HT-29 (cell line): ENCODE measurements at regions not wholly inside any gene's neighbourhood (a gene's known extent, or its start where the extent isn't known, plus 50 kb on each side); places are given as distances from the start of the nearest gene placed in this dataset.
A peak's percentile ranks its signal among the peaks of the same experiment; 100 is the strongest.
"Not testable (repeated sequence)": the region's sequence is repeated elsewhere in the genome, so short reads cannot be mapped to it uniquely, and the experiment has no call there.

Experiments used
- DNase-seq: peaks from one replicate; pipeline ENCODE4 v3.0.0-alpha.2; 2015; ENCODE audit warnings: low spot score

- DNase-seq: no peak
Observed at GRCh38 chr3:167001374-167001773, 378.7 kb downstream of the ZBBX start.

- no peak for DNase-seq
Observed at GRCh38 chr3:166993015-166993630, 387.0 kb downstream of the ZBBX start.

- no peak for DNase-seq
Observed at GRCh38 chr3:166986000-166986399, 394.1 kb downstream of the ZBBX start.

GRCh38 chr3:166975796-166976195 lies 404.3 kb downstream of the ZBBX start:
- DNase-seq: not testable (repeated sequence)

- not testable (repeated sequence) for DNase-seq
Observed at GRCh38 chr3:166967714-166968113, 412.4 kb downstream of the ZBBX start.

GRCh38 chr3:166962911-166963310 lies 417.2 kb downstream of the ZBBX start:
- DNase-seq: no peak

- DNase-seq: no peak
Observed at GRCh38 chr3:166957121-166957520, 423.0 kb downstream of the ZBBX start.

- DNase-seq: no peak
Observed at GRCh38 chr3:166955201-166955939, 424.7 kb downstream of the ZBBX start.

GRCh38 chr3:166934879-166935278 lies 445.2 kb downstream of the ZBBX start:
- DNase-seq: no peak

- no peak for DNase-seq
Observed at GRCh38 chr3:166917437-166917836, 462.7 kb downstream of the ZBBX start.

- DNase-seq: peak; percentile 24
Observed at GRCh38 chr3:166902374-166902773, 477.7 kb downstream of the ZBBX start.

- DNase-seq: peak; percentile 81
Observed at GRCh38 chr3:166900866-166901577, 479.1 kb downstream of the ZBBX start.

- DNase-seq: no peak
Observed at GRCh38 chr3:166897811-166898210, 482.3 kb downstream of the ZBBX start.

GRCh38 chr3:166889241-166889640 lies 490.9 kb downstream of the ZBBX start:
- no peak for DNase-seq

- DNase-seq: no peak
Observed at GRCh38 chr3:166879661-166880060, 500.4 kb downstream of the ZBBX start.

- DNase-seq: no peak
Observed at GRCh38 chr3:166877971-166878370, 502.1 kb downstream of the ZBBX start.

- no peak for DNase-seq
Observed at GRCh38 chr3:166864473-166865467, 515.3 kb downstream of the ZBBX start.

GRCh38 chr3:166860217-166860616 lies 519.9 kb downstream of the ZBBX start:
- DNase-seq: no peak

- DNase-seq: no peak
Observed at GRCh38 chr3:166844329-166844728, 535.8 kb downstream of the ZBBX start.

GRCh38 chr3:166842784-166843183 lies 537.3 kb downstream of the ZBBX start:
- DNase-seq: not testable (repeated sequence)

- peak; percentile 60 for DNase-seq
Observed at GRCh38 chr3:166837535-166837934, 542.6 kb downstream of the ZBBX start.
